H1 (cell line): ENCODE measurements at regions not wholly inside any gene's neighbourhood (a gene's known extent, or its start where the extent isn't known, plus 50 kb on each side); places are given as distances from the start of the nearest gene placed in this dataset.

Source experiments
- CTCF ChIA-PET: fragments of 300-600 bp; sonication (Branson Sonifier 250); formaldehyde crosslinking; loops from one replicate; lab custom pipeline; 2021; ENCODE audit not compliant: partially characterized antibody; lab: Charles Lee
- POLR2A ChIA-PET: fragments of 300-600 bp; sonication (Branson Sonifier 250); formaldehyde crosslinking; loops from one replicate; lab custom pipeline; 2021; ENCODE audit warnings: inconsistent platforms; ENCODE audit not compliant: partially characterized antibody; lab: Charles Lee
- DNase-seq, 2 experiments: peaks; one replicate each; pipeline versions ENCODE4 v3.0.0 to v3.0.0-alpha.2; 2010 to 2022; ENCODE audit warnings: low spot score in 2 of 2, low read depth in 1 of 2, mixed read lengths in 1 of 2
- FAIRE-seq: peaks from 2 replicates; lab custom pipeline; 2011; peaks lifted over from hg19 to GRCh38; lab: Jason Lieb, UNC
- H2AFZ ChIP-seq: 2 replicates; pipeline ENCODE4 v1.8.1; 2012; ENCODE audit warnings: low read length, inconsistent platforms
- H2AK5ac ChIP-seq: 2 replicates; pipeline ENCODE4 v1.6.1; 2013; ENCODE audit warnings: low read depth, low read length
- H2BK120ac ChIP-seq: replicated peaks from 2 replicates; pipeline ENCODE3; 2013; ENCODE audit warnings: low read depth, low read length, inconsistent platforms
- H2BK12ac ChIP-seq: 2 replicates; pipeline ENCODE4 v1.6.1; 2013; ENCODE audit warnings: low read depth, low read length
- H2BK15ac ChIP-seq: 2 replicates; pipeline ENCODE4 v1.6.1; 2013; ENCODE audit warnings: low read length
- H2BK20ac ChIP-seq: 2 replicates; pipeline ENCODE4 v1.6.1; 2013; ENCODE audit warnings: low read length
- H2BK5ac ChIP-seq: 2 replicates; pipeline ENCODE4 v1.6.1; 2013; ENCODE audit warnings: low read depth, low read length
- H3K14ac ChIP-seq: 2 replicates; pipeline ENCODE4 v1.6.1; 2013; ENCODE audit warnings: inconsistent platforms; ENCODE audit not compliant: insufficient read length
- H3K18ac ChIP-seq: 2 replicates; pipeline ENCODE4 v1.6.1; 2013; ENCODE audit warnings: low read length; ENCODE audit errors: extremely low read depth
- H3K23ac ChIP-seq: 2 replicates; pipeline ENCODE4 v1.6.1; 2013; ENCODE audit warnings: inconsistent platforms; ENCODE audit not compliant: insufficient read length
- H3K23me2 ChIP-seq: 2 replicates; pipeline ENCODE4 v1.6.1; 2013; ENCODE audit warnings: low read depth, low read length
- H3K27ac ChIP-seq: 2 replicates; pipeline ENCODE4 v1.6.1; 2011; ENCODE audit warnings: low read depth, low read length, inconsistent platforms
- H3K27me3 ChIP-seq, 4 experiments: replicated peaks in 1 of 4; 1 replicate in 1 of 4; 2 replicates in 3 of 4; pipeline versions ENCODE4 v1.6.1 to v1.8.1; 2011 to 2013; ENCODE audit warnings: low read length in 3 of 4, mild to moderate bottlenecking in 3 of 4, inconsistent platforms in 2 of 4, mixed read lengths in 2 of 4, moderate library complexity in 1 of 4; ENCODE audit not compliant: control insufficient read depth in 3 of 4, insufficient read depth in 3 of 4; ENCODE audit errors: extremely low read depth in 1 of 4
- H3K36me3 ChIP-seq, 4 experiments: 2 replicates each; pipeline versions ENCODE4 v1.6.1 to v1.8.1; 2011 to 2013; ENCODE audit warnings: mild to moderate bottlenecking in 4 of 4, low read length in 3 of 4, moderate library complexity in 2 of 4, control low read depth in 1 of 4, inconsistent platforms in 1 of 4; ENCODE audit not compliant: insufficient read depth in 4 of 4, control insufficient read depth in 2 of 4
- H3K4ac ChIP-seq: replicated peaks from 2 replicates; pipeline ENCODE3; 2013; ENCODE audit warnings: low read length, low read depth, mixed read lengths, inconsistent platforms; ENCODE audit not compliant: insufficient read length
- H3K4me1 ChIP-seq, 4 experiments: replicated peaks in 1 of 4; 1 replicate in 1 of 4; 2 replicates in 3 of 4; pipeline versions ENCODE4 v1.6.1 to v1.8.1; 2011 to 2013; ENCODE audit warnings: low read length in 3 of 4, inconsistent platforms in 2 of 4, mixed read lengths in 1 of 4; ENCODE audit not compliant: insufficient read depth in 4 of 4, control insufficient read depth in 3 of 4
- H3K4me2 ChIP-seq, 2 experiments: 2 replicates each; pipeline versions ENCODE4 v1.6.1 to v1.8.1; 2011 to 2013; ENCODE audit warnings: low read depth in 2 of 2, low read length in 2 of 2, control low read depth in 1 of 2, inconsistent platforms in 1 of 2, mild to moderate bottlenecking in 1 of 2; ENCODE audit not compliant: insufficient read depth in 1 of 2
- H3K4me3 ChIP-seq, 4 experiments: fragments of 200-600, 300-600 bp in 1 of 4; sonication (generic), shearing (Covaris generic), sonication (Bioruptor Twin) in 1 of 4; 2 replicates each; pipeline versions ENCODE4 v1.5.1 to v1.8.1; 2011 to 2016; ENCODE audit warnings: low read length in 4 of 4, low read depth in 3 of 4, control low read depth in 2 of 4, inconsistent platforms in 2 of 4, mild to moderate bottlenecking in 2 of 4, mixed read lengths in 1 of 4, moderate library complexity in 1 of 4; ENCODE audit not compliant: insufficient read depth in 2 of 4; ENCODE audit errors: extremely low read depth in 1 of 4
- H3K56ac ChIP-seq: replicated peaks from 2 replicates; pipeline ENCODE3; 2013; ENCODE audit warnings: low read depth, mild to moderate bottlenecking, mixed read lengths, low read length, inconsistent platforms; ENCODE audit not compliant: insufficient read length
- H3K79me1 ChIP-seq: 2 replicates; pipeline ENCODE4 v1.6.1; 2013; ENCODE audit warnings: low read depth, low read length, control low read depth
- H3K79me2 ChIP-seq, 2 experiments: 2 replicates each; pipeline versions ENCODE4 v1.6.1 to v1.8.1; 2012 to 2013; ENCODE audit warnings: low read length in 2 of 2, mild to moderate bottlenecking in 2 of 2, inconsistent platforms in 1 of 2; ENCODE audit not compliant: insufficient read depth in 2 of 2, control insufficient read depth in 1 of 2
- H3K9ac ChIP-seq, 4 experiments: replicated peaks in 1 of 4; 1 replicate in 1 of 4; 2 replicates in 3 of 4; pipeline versions ENCODE4 v1.6.1 to v1.8.1; 2011 to 2013; ENCODE audit warnings: low read depth in 3 of 4, low read length in 3 of 4, control low read depth in 2 of 4, mild to moderate bottlenecking in 2 of 4, moderate library complexity in 2 of 4, inconsistent platforms in 1 of 4; ENCODE audit errors: extremely low read depth in 1 of 4
- H3K9me3 ChIP-seq, 2 experiments: 2 replicates each; pipeline versions ENCODE4 v1.6.1 to v1.8.1; 2012 to 2013; ENCODE audit warnings: mild to moderate bottlenecking in 2 of 2, moderate library complexity in 2 of 2, control low read depth in 1 of 2, inconsistent platforms in 1 of 2, low read depth in 1 of 2, low read length in 1 of 2, mixed read lengths in 1 of 2; ENCODE audit not compliant: insufficient read depth in 2 of 2
- H4K20me1 ChIP-seq, 2 experiments: replicated peaks in 1 of 2; 2 replicates each; pipeline versions ENCODE3 to v1.8.1; 2011 to 2013; ENCODE audit warnings: inconsistent platforms in 2 of 2, low read length in 2 of 2, mild to moderate bottlenecking in 1 of 2; ENCODE audit not compliant: insufficient read depth in 2 of 2, control insufficient read depth in 1 of 2
- H4K5ac ChIP-seq: 2 replicates; pipeline ENCODE4 v1.6.1; 2013; ENCODE audit warnings: low read length, low read depth, mixed read lengths, inconsistent platforms; ENCODE audit not compliant: insufficient read length
- H4K8ac ChIP-seq: 2 replicates; pipeline ENCODE4 v1.8.0; 2013; ENCODE audit warnings: mild to moderate bottlenecking, moderate library complexity, low read length, inconsistent platforms; ENCODE audit not compliant: insufficient read depth; ENCODE audit errors: extremely low read depth
- H4K91ac ChIP-seq: replicated peaks from 2 replicates; pipeline ENCODE3; 2013; ENCODE audit warnings: low read length, mixed read lengths, inconsistent platforms; ENCODE audit not compliant: insufficient read length
- BCL11A ChIP-seq, 2 experiments: IDR thresholded peaks; one replicate each; pipeline ENCODE4 v1.6.1; 2011; ENCODE audit warnings: low read depth in 2 of 2, low read length in 2 of 2, mild to moderate bottlenecking in 2 of 2
- CEBPB ChIP-seq: IDR thresholded peaks from 2 replicates; pipeline ENCODE4 v1.6.1; 2012; ENCODE audit warnings: low read depth, low read length
- CHD2 ChIP-seq: IDR thresholded peaks from 2 replicates; pipeline ENCODE4 v1.6.1; 2012; ENCODE audit warnings: low read length, improper control_type of control experiment
- EGR1 ChIP-seq: IDR thresholded peaks from 2 replicates; pipeline ENCODE4 v1.6.1; 2011; ENCODE audit warnings: low read depth, low read length, borderline replicate concordance
- EP300 ChIP-seq, 2 experiments: IDR thresholded peaks; 1 replicate in 1 of 2; 2 replicates in 1 of 2; pipeline ENCODE4 v1.6.1; 2011 to 2012; ENCODE audit warnings: low read depth in 2 of 2, low read length in 2 of 2, mild to moderate bottlenecking in 2 of 2, borderline replicate concordance in 1 of 2, inconsistent platforms in 1 of 2, moderate library complexity in 1 of 2
- FOSL1 ChIP-seq: IDR thresholded peaks from 2 replicates; pipeline ENCODE4 v1.6.1; 2011; ENCODE audit warnings: mild to moderate bottlenecking, low read depth, low read length, moderate library complexity; ENCODE audit not compliant: insufficient read depth
- HDAC6 ChIP-seq: IDR thresholded peaks from one replicate; pipeline ENCODE4 v1.7.1; 2012; ENCODE audit warnings: low read depth, mild to moderate bottlenecking, inconsistent platforms, low read length, moderate library complexity
- JUND ChIP-seq: IDR thresholded peaks from 2 replicates; pipeline ENCODE4 v1.6.1; 2011; ENCODE audit warnings: mild to moderate bottlenecking, improper control_type of control experiment, low read length
- KDM4A ChIP-seq: IDR thresholded peaks from one replicate; pipeline ENCODE4 v1.7.1; 2012; ENCODE audit warnings: low read depth, mild to moderate bottlenecking, moderate library complexity, low read length, inconsistent platforms; ENCODE audit not compliant: severe bottlenecking
- KDM5A ChIP-seq: fragments of 200-600 bp; IDR thresholded peaks from 2 replicates; pipeline ENCODE4 v1.7.1; 2012; ENCODE audit warnings: mild to moderate bottlenecking, low read length, inconsistent platforms, mixed read lengths
- MAFK ChIP-seq: IDR thresholded peaks from 2 replicates; pipeline ENCODE4 v1.6.1; 2012; ENCODE audit warnings: low read depth, mild to moderate bottlenecking, improper control_type of control experiment, low read length
- NRF1 ChIP-seq: IDR thresholded peaks from 2 replicates; pipeline ENCODE4 v1.6.1; 2011; ENCODE audit warnings: mild to moderate bottlenecking, low read depth, low read length, improper control_type of control experiment
- RAD21 ChIP-seq, 2 experiments: IDR thresholded peaks in 1 of 2; conservative IDR thresholded peaks in 1 of 2; 2 replicates each; pipeline ENCODE4 v1.6.1; 2011; ENCODE audit warnings: low read depth in 2 of 2, low read length in 2 of 2, improper control_type of control experiment in 1 of 2, inconsistent platforms in 1 of 2, mild to moderate bottlenecking in 1 of 2, moderate library complexity in 1 of 2
- RXRA ChIP-seq: IDR thresholded peaks from 2 replicates; pipeline ENCODE4 v1.6.1; 2011; ENCODE audit warnings: low read depth, mild to moderate bottlenecking, low read length, moderate library complexity; ENCODE audit not compliant: insufficient read depth
- SIX5 ChIP-seq: IDR thresholded peaks from 2 replicates; pipeline ENCODE4 v1.6.1; 2011; ENCODE audit warnings: mild to moderate bottlenecking, low read depth, low read length
- WGBS, 2 experiments: shearing (Covaris generic) in 1 of 2; methylation state at CpG; one replicate each; pipeline versions ENCODE4 v1.1.6 to v1.1.7; 2013 to 2015; ENCODE audit warnings: low lambda C conversion rate in 2 of 2, mixed read lengths in 2 of 2, inconsistent platforms in 1 of 2, low coverage in 1 of 2, missing lambda C conversion rate in 1 of 2; ENCODE audit not compliant: insufficient replicate concordance in 2 of 2, insufficient coverage in 1 of 2, insufficient read length in 1 of 2; ENCODE audit errors: extremely low coverage in 1 of 2, missing lambda C conversion rate in 1 of 2; 5-methylcytosine and 5-hydroxymethylcytosine counted together

DNA sequence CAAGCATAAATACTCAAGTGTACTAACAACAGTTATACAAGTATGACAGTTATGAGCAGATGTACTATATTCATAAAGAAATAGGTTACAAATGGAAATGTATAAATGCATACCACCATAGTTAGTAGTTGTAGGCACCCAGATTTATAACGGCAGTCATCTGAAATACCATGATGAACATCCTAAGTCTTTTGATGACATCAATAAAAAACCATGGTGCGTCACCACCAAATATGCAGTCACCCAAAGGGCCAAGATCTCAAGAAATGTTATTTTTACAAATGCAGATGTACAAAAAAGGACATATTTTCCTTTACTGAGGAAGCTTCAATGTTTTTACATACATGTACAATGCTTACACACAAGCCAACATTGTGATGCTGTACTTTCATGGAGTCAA is 70.8 kb upstream of the XPA start:
- no peak overlapping the region for H2AFZ ChIP-seq
- ChIA-PET CTCF (interaction anchor here (1.6 to 1.7 kb wide), 2 partner anchors 17 to 133 kb away, joined by 3 to 4 read pairs; no protein-coding TSS in a partner anchor), POLR2A (no interaction called here)
- FAIRE-seq = no peak
- no peak overlapping the region for H4K5ac ChIP-seq
- H2BK15ac ChIP-seq = no peak overlapping the region
- H2BK5ac ChIP-seq = no peak overlapping the region
- H3K9me3 ChIP-seq = no peaks in the 10 kb centered on the region
- no peak overlapping the region for H3K56ac ChIP-seq
- H3K14ac ChIP-seq = no peak overlapping the region
- no peak overlapping the region for H2BK12ac ChIP-seq
- H3K9ac ChIP-seq = no peak overlapping the region
- H3K23ac ChIP-seq = no peak overlapping the region
- H3K4me3 ChIP-seq = no peak overlapping the region
- no peaks in the 10 kb centered on the region for H3K36me3 ChIP-seq
- 88% methylated on average over 2 of the region's 2 CpGs; no CpG with 5 or more reads in 1 of the 2 experiments for WGBS, 2 experiments
- DNase-seq = no peak
- no peaks in the 10 kb centered on the region for H3K79me2 ChIP-seq
- no peak overlapping the region for H2BK120ac ChIP-seq
- H3K4me2 ChIP-seq = no peak overlapping the region
- H2BK20ac ChIP-seq = no peak overlapping the region
- no peak overlapping the region for H4K91ac ChIP-seq
- no peaks in the 10 kb centered on the region; a peak in 1 of 7 replicates for H3K27me3 ChIP-seq
- H4K20me1 ChIP-seq = no peaks in the 10 kb centered on the region
- no peak overlapping the region for H2AK5ac ChIP-seq
- H3K4ac ChIP-seq = no peak overlapping the region
- H3K4me1 ChIP-seq = peaks cover 0 to 9% (median 4%) of the 10 kb centered on the region in 4 experiments; a peak in 4 of 7 replicates
- no peak overlapping the region for H3K27ac ChIP-seq
- no peak overlapping the region for H4K8ac ChIP-seq
- H3K23me2 ChIP-seq = no peaks in the 10 kb centered on the region; the same call in 1 of the 2 replicates
- no peaks in the 10 kb centered on the region for H3K79me1 ChIP-seq
- no peak overlapping the region for H3K18ac ChIP-seq
- TF ChIP-seq EGR1 (no peak), HDAC6 (no peak), EP300 (IDR thresholded peaks at IDR 0.05; ENCODE audit: borderline replicate concordance in 1 of 2, low read depth in 2 of 2, low read length in 2 of 2) (no peak), RXRA (no peak), CEBPB (no peak), JUND (no peak), FOSL1 (no peak), BCL11A (IDR thresholded peaks at IDR 0.05; ENCODE audit: low read depth in 2 of 2, low read length in 2 of 2) (no peak), CHD2 (no peak), RAD21 (IDR thresholded peaks at IDR 0.05 in 1 of 2, conservative IDR thresholded peaks at IDR 0.05 in 1 of 2; ENCODE audit: low read depth in 2 of 2, low read length in 2 of 2) (no peak), NRF1 (no peak), KDM5A (no peak), MAFK (no peak), SIX5 (no peak), KDM4A (no peak)
